ENCODE measurements at regions not wholly inside any gene's neighbourhood (a gene's known extent, or its start where the extent isn't known, plus 50 kb on each side); places are given as distances from the start of the nearest gene placed in this dataset.

- no peaks in the 10 kb centered on the region for H3K79me2 ChIP-seq (ENCODE audit: insufficient read depth, low read length)
- no peak overlapping the region for H3K27ac Mint-ChIP-seq
Measured at GRCh38 chr15:53378096-53378800, 381.2 kb downstream of the WDR72 start.

More at GRCh38 chr15:53378096-53378800, 381.2 kb downstream of the WDR72 start:
- no peak overlapping the region for H4K8ac ChIP-seq (replicated peaks; ENCODE audit: insufficient read length, low read depth, low read length)
- H2BK5ac ChIP-seq (ENCODE audit: insufficient read length, low read length): no peak overlapping the region
- no peak overlapping the region for H3T11ph ChIP-seq (ENCODE audit: low read length)
- no peak overlapping the region for H4K91ac ChIP-seq (ENCODE audit: insufficient read length, low read depth, low read length)
- no peaks in the 10 kb centered on the region for H3K23me2 ChIP-seq (ENCODE audit: insufficient read length, low read depth, low read length, poor library complexity, severe bottlenecking)
- no peak overlapping the region for H2AK5ac ChIP-seq (ENCODE audit: insufficient read length, low read length)
- no peak overlapping the region for H2AFZ ChIP-seq (ENCODE audit: low read length)
- H3K4me3 Mint-ChIP-seq: no peak overlapping the region
- H3K27ac ChIP-seq (ENCODE audit: insufficient read length, low read depth, low read length): no peak overlapping the region
- no peaks in the 10 kb centered on the region for H3K27me3 ChIP-seq (ENCODE audit: insufficient read depth, low read length)
- no peaks in the 10 kb centered on the region for H3K27me3 Mint-ChIP-seq (ENCODE audit: low read depth)
- H4K20me1 ChIP-seq (ENCODE audit: control insufficient read depth, insufficient read depth, insufficient read length): no peaks in the 10 kb centered on the region
- no peak overlapping the region for H2BK12ac ChIP-seq (ENCODE audit: insufficient read length, low read depth, low read length)
- H3K79me1 ChIP-seq (ENCODE audit: insufficient read depth, low read depth, low read length, poor library complexity, severe bottlenecking): no peaks in the 10 kb centered on the region
- no peak overlapping the region for H3K14ac ChIP-seq (ENCODE audit: insufficient read depth, low read length)
- no peak overlapping the region for H4K5ac ChIP-seq (ENCODE audit: insufficient read length, low read depth, low read length)
- H3K4me1 Mint-ChIP-seq: no peaks in the 10 kb centered on the region; a peak in 1 of 4 replicates
- no CpG with 5 or more reads among the region's 4 CpGs for WGBS (ENCODE audit: extremely low coverage, insufficient read length, low lambda C conversion rate)
- no peak overlapping the region for H3K9ac ChIP-seq (ENCODE audit: extremely low read depth, insufficient read length, low read length)
- no peak overlapping the region for H2BK15ac ChIP-seq (ENCODE audit: low read depth, low read length)
- H3K9me3 ChIP-seq (ENCODE audit: control insufficient read depth, low read depth, low read length): no peaks in the 10 kb centered on the region
- no peak overlapping the region for H2BK120ac ChIP-seq (ENCODE audit: low read depth, low read length, poor library complexity, severe bottlenecking)
- H3K23ac ChIP-seq (ENCODE audit: insufficient read length, low read depth, low read length): no peak overlapping the region
- TF ChIP-seq CTCF (conservative IDR thresholded peaks at IDR 0.05): no peak
- DNase-seq: no peak
- H3K9me3 Mint-ChIP-seq: no peaks in the 10 kb centered on the region
- H3K4me1 ChIP-seq (ENCODE audit: insufficient read depth, low read length): no peaks in the 10 kb centered on the region; the same call in 1 of the 2 replicates
- no peaks in the 10 kb centered on the region for H3K36me3 Mint-ChIP-seq (ENCODE audit: insufficient read depth in 1 of 3, low read depth in 3 of 3)
- no peak overlapping the region for H3K4ac ChIP-seq (ENCODE audit: low read depth, low read length)
- no peak overlapping the region for H3K56ac ChIP-seq (ENCODE audit: insufficient read length, low read depth, low read length)
- H3K4me2 ChIP-seq (ENCODE audit: insufficient read depth, insufficient read length, low read length): no peak overlapping the region
- H3K18ac ChIP-seq (ENCODE audit: insufficient read length, low read depth, low read length): no peak overlapping the region
- H2BK20ac ChIP-seq (ENCODE audit: low read depth, low read length, poor library complexity, severe bottlenecking): no peak overlapping the region
